ENCODE measurements at regions not wholly inside any gene's neighbourhood (a gene's known extent, or its start where the extent isn't known, plus 50 kb on each side); places are given as distances from the start of the nearest gene placed in this dataset.

DNA sequence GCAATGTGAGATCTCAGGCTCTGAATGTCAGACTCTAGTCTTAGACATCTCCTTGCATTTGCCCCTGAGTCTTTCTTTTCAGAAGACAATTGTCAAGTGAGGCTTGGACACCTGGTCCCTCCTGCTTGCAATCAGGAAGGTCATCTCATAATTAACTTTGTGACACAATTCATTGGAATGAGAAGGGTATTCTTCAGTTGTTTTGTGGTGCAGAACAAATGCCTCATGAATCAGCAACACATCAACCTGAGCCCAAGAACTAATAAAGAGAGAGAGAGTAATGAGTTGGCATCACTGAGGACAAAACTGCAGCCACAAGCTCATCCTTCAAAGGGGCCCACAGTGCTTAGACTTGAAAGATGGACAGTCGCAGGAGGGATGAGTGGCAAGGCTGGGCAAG lies 375.8 kb downstream of the INSC start:
- no peak for DNase-seq

DNA sequence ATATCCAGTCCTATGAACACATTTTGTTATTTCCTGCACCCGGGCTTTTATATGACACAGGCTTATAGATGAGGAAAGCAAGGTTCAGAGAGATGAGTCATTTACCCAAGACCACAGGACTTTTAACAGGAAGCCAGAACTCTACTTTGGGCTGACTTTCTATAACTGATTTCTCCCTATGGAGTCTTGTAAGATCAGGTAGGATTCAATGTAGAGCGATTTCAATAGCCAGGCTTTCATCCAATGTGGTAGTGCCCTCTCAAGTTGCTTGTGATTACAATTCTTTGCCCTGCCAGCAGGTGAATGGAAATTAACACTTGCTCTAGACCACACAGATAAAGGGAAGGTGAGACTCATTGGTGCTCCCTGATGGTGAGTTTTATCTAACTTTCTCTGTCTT lies 378.3 kb downstream of the INSC start:
- no peak for DNase-seq

DNA sequence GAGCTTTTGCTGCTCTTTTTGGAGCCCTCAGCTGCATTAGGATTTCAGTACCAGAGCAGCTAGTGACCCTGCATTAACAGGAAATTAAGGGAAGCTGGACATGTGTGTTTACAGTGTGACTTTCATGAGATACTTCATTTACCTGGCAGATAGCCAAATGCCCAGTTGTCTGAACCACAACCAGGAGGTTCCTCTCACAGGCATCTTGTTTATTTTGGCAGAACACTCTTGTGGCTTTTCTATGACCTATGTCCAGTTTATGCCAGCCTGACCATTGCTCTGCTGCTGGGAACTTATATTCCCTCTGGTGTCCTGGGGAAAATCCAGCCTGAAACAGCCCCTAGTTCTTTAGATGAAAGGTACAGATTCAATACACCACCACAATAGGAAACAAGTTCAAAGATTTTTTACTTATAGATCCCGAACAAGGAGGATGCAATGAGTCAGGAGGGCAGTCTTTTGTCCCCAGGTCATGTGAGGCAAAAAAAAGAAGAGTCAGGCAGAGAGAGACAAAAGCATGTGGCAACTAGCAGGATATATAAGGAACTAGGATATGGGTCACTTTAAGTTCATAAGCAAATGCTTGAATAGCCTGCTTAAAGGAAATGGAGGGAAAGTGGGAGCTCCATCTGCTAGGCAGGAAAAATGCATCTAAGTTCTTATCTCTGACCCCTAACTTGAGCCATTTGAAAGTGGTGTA lies 379.3 kb downstream of the INSC start:
- DNase-seq, result no peak

DNA sequence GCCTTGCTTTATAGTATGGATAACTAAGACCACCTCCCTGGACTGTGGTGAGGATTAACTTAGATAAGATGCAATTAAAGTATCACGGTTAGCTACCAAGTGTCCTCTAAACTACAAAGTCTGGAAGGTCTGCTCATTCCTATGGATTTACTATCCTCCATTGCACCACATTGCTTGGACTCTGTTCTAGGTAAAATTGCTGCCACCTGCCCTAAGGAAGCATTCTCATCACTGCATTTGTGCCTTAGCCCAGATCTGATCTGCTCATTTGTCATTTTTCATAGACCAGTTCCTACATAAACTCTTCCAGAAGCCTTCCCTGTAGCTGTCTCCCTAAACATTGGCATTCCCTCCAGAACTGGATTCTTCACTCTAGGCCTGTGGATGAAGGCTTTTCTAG lies 380.0 kb downstream of the INSC start:
- DNase-seq, result no peak

DNA sequence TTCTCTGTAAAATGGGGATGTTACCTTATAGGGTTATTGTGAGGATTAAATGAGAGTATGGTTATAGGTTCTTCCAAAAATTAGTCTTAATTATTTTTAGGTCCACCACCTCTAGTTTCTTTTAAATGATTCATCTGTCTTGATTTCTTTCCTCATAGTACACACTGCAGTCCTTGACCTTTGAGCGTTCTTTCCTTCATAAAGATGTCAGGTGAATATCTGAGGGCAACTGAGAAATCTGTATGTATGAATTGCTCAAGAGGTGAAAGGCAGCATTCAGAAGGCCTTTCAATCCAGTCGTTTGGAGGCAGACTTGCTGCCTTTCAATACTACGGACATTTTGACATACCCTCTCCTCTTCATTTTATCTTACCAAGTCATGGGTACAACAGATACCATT lies 380.7 kb downstream of the INSC start:
- DNase-seq, result no peak

DNA sequence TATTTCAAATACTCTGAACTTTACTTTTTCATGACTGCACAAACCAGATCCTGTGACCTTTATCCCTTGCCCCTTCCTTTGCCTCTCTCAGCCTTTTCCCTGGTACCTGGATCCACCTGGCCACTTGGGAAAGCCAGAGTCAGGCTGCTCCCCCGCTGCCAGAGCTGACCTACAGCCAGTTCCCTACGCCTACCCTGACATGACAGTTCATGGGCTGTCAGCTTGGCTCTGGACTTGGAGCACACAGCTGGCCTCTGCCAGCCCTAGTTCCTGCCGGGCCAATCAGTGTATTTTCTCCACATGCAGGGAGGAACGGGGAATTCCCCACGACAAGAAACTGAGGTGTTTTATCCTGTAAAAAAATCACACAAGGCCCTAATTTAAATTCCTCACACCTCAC lies 382.6 kb downstream of the INSC start:
- DNase-seq, result no peak

DNA sequence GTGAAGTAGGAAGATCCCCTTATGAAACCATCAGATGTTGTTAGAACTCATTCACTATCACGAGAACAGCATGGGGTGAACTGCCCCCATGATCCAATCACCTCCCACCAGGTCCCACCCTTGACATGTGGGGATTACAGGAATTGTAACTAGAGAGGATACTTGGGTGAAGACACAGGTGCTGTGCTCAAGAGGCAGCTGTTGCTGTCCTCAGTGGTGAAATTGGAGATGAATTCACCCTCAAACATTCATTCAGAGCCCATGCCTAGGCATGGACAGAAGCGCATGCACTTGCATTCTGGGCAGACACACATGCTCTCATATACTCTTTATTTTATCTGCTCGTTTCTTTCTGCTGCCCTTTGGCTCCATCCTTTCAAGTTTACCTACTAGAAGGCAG lies 385.0 kb downstream of the INSC start:
- DNase-seq, result no peak

DNA sequence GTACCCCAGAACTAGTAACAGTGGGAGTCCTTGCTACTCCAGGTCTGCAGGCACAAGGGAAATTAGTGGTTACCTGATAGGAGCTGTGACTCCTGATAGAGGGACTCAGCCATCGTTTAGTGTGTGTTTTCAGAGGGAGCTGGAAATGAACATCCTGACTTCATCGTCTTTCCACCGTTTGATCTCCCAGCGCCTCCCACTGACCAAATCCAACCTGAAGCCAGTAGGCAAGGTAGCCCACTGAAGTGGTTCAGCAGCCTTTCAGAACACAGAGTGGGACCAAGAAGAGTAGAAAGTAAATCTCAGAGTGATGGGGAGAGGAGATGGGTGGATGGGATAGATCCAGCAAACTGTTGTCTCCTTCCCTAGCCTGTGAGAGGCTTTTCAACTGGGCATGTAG lies 385.9 kb downstream of the INSC start:
- no peak for DNase-seq

DNA sequence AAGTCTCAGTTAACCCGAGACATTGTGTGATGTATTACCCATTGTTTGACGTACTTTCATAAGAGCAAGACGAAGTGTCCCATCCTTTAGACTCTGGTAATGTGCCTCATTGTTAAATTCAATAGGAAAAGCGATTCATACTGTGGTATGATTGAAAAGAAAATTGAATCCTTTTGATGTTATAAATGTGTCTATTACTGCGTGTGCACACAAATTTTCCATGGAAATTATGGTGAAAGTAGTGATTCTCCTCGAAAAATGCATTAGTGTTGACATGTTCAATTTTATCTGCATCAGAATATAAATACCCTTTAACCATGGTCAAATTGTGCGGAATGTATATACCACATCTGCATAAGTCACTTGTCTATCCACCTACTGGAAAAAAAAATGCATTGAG lies 386.8 kb downstream of the INSC start:
- no peak for DNase-seq

DNA sequence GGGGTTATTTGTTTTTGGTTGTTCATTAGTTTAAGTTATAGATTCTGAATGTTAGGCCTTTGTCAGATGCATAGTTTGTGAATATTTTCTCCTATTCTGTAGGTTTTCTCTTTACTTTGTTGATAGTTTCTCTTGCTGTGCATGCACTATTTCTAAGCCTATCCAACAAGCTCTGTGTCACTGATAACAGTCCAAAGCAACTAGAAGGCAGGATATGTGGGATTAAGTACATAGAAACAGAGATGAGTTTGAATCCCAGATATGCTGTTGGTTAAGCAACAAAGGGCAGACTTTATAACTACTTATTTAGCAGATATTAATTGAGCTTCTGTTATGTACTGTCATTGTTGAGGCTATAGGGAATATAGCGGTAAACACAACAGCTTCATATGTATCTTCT lies 390.4 kb downstream of the INSC start:
- DNase-seq, result no peak

DNA sequence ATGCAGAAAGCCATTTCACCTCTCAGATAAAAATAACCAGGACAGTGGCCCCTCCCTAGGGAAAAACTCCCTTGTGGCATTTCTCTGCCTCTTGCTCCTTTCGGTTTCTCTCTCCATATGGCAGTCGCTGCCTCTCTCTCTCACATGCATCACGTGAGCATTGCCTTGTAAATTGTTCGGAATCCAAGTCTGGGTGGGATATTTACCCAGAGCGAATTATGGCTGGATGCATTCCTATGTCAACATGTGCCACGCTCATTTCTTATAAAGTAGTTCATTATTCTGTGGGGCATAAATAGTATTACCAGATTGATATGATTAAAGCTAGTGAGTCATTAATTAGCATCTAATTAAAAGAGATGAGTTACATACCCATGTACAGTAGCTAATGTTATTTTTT lies 392.9 kb downstream of the INSC start:
- no peak for DNase-seq

DNA sequence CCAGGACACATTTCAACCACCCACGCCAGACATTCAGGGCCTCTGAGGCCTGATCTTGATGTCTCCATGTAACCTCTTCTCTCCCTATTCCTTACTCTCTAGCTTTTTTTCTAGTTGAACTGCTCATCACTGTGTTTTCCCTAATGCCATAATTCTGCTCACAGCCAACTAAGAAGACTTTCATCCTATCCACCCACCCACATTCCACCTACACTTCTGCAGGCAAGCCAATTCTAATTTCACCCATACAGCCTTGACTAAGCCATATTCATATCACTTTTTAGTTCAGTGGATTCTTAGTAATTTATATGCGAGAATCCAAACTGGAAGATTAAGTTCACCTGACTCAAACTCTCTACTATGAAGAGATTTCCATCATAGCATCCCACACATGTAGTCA lies 394.4 kb downstream of the INSC start:
- no peak for DNase-seq

DNA sequence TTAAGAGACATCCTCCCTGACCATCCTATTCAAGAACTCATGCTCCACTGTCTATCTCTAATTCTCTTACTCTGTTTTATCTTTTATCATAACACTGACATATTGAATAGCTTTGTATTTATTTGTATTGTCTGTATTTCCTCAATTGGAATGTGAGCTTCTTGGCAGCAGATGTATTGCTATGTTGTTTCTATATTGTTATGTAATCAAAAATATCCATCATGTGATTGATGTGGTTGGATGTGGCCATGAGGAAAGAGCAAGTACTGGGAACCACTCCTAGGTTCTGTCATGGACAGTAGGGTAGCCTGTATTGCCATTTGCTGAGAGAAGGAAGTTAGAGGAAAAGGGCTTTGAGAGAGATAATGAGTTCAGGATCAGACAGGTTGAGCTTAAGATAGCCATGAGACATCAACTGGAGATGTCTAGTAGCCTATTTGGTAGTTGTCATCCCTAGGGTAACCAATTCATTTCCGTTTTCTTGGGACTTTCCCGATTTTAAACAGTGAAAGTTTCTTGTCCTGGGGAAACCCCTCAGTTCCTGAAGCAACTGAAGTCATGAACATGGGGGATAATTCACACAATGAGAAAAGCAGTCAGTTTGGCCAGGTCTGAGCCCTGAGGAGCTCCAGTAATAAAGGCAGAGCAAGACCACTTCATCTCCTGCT lies 404.5 kb downstream of the INSC start:
- DNase-seq, result no peak

DNA sequence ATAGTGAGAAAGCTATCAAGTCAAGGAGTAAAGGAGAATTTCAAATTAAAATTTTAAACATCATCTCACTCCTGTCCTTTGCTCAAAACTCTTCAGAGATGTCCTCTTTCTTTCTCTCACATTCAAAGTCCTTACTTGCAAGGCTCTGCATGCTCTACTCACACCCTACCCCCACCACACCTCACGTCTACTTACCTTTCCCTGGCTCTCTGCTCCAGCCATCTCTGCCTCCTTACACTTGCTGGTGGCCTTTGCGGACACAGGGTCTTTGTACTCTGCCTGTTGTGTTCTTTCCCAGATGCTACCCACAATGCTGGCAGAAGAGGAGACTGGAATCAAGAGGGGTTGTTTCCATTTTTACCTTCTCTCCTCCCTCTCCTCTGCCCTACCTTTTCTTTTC lies 405.2 kb downstream of the INSC start:
- DNase-seq, result no peak

DNA sequence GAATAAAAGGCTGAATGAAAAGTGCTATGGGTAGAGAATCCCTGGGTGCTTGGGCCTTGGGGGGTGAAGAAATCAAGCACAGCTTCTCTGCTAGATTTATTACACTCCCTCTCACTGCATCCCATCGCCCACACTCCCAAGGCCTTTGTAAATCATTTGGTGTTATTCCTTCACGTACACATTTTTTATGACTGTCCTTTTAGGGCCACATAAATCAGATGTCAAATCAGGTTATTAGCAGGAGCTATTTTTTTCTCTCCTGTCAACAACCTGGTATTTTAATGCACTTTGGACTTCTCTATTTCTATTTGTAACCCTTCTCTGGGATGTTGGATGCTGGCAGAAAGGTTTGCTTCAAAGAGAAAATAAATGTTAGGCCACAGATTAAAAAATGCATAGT lies 408.8 kb downstream of the INSC start:
- no peak for DNase-seq

DNA sequence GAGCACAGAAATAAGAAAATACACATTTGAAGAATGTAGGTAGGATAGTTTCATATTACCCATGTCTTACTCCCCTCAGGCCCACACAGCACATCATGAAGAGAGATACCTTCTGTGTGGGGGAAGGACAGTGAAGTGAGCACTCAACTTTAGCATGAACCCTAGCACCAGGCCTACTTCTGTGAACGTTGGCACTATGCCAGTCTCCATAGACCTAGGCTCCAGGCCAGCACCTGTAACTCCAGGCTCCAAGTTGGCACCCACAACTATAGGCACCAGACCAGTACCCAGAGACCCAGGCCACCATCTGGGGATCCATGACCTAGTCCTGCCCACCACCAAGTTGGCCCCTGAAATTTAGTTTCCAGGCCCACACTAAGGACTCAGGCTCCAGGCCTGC lies 410.9 kb downstream of the INSC start:
- no peak for DNase-seq

DNA sequence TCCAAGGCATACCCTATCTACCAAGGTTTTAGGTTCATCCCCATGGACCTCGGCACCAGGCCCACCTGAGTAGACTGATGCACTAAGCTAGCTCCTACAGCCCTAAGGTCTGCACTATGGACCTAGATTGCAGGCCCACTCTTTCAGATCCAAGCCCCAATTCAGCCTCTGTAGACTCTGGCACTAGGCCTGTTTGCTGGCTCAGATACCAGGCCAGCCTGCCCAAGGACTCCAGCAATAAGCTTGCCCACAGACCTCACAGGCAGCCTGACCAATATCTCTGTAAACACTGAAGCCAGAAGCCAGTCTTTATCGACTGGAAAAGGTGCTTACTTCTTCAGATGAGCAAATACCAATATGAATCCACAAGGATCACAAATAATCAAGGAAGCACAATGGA lies 411.3 kb downstream of the INSC start:
- DNase-seq, result no peak

DNA sequence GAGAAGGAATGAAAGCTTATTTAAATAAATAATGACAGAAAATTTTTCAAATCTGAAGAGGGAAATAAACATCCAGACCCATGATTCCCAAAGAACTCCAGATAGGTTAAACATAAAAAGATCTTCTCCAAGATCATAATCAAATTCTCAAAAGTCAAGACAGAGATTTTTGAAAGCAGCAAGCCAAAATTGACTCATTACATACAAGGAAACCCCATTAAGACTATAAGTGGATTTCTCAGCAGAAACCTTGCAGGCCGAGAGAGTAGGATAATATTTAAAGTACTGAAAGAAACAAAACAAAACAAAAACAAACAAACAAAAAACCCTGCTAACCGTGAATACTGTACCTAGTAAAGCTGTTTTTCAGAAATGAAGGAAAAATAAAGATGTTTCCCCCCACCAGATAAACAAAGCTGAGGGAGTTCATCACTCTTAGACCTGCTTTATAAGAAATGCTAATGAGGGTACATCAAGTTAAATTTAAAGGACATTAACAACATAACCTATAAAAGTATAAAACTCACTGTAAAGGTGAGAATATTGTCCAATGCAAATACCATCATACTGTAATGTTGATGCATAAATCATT lies 412.2 kb downstream of the INSC start:
- no peak for DNase-seq

DNA sequence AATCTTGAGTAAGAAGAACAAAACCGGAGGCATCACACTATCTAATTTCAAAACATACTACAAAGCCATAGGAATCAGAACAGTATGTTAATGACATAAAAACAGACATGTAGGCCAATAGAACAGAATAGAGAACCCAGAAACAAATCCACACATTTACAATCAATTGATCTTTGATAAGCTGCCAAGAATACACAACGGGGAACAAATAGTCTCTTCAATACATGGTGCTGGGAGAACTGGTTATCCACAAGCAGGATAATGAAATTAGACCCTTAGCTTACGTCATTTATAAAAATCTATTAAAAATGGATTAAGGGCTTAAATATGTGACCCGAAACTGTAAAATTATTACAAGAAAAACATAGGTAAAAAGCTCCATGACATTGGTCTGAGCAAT lies 417.7 kb downstream of the INSC start:
- no peak for DNase-seq

DNA sequence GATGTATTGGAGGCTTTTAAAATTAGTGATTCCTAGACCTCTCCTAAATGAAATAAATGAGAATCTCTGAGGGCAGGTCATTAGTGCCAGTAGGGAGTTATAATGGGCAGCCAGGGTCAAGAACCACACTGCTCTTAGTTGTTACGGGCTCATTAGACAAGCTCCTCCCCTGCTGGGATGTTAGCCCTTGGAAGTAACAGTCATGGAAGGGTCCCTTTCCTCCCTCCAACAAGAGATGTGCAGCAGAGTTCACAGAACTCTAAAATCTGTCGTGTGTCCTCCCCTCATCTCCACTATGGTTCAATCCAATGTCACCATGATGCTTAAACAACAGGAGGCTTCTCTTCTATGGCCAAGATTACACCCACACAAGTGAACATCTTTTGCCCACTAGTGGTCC lies 419.5 kb downstream of the INSC start:
- no peak for DNase-seq

DNA sequence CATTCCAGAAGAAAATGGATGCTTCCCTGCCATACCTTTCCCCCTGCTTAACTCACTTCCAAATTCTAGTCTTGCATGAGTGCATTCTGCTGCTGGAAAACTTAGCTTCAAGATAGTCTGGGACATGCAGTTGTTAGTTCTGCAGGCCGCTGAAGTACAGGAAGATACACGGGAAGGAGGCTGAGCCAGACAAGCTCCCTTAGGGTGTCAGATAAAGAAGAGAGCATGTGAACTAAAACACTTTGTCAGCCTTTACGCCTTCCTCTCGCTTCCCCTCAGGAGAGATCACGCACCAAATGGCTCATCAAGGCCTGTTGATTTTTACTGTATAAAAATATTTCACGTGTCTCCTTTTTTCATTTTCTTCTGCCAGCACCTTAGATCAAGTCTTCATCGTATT lies 420.7 kb downstream of the INSC start:
- no peak for DNase-seq

DNA sequence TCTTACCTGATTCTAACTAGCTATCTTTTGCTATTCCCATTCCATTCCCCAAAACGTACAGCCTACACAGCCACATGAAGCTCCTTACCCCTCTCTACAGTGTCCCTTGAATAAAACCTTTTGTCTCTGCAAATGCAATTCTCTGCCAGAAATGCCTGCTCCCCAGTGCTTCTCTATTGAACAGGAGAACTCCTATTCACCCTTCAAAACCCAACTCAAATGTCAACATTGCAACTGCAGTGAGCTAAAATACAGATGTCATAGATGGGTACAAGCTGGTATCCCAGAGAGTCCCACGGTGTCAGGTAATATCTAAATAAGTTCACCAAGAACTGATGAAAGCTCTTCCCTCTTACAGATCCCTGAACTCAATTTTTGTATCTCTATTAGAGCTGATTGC lies 421.7 kb downstream of the INSC start:
- no peak for DNase-seq

DNA sequence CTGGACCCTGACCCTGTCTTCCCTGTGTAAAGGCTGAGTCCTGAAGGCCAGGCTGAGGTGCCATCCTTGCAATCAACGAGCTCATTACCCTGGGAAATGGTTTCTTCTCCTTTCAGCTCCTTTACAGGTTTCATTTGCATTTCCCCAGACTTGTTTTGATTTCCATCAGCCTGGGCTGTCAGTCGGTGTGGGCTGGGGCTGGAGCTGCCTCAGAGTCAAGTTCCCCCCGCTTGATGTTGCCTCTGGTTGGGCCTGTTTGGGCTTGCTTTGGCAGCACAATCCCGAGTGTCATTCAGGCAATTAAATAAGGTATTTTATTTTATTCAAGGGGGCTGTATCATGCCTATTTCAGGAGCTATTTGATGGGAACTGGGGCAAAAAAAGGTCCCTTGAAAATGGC lies 424.9 kb downstream of the INSC start:
- DNase-seq, result no peak

DNA sequence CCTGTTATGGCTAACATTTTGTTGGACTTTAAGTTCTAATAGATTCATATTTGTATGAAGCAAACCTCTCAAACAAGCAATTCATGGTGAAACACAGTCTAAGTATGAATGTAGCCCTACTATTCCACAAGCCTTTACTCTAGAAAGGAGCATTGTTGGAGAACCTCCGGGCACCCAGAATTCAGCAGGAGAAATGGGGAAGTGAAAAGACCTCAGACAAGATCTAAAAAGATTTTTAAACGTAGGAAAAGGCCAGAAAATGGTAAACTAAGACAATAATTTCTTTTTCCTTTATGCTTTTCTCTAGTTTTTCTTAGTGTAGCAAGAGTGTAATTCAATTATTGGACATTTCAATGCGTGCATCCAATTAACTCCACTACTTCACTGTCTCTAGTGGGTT lies 426.4 kb downstream of the INSC start:
- DNase-seq, result no peak

DNA sequence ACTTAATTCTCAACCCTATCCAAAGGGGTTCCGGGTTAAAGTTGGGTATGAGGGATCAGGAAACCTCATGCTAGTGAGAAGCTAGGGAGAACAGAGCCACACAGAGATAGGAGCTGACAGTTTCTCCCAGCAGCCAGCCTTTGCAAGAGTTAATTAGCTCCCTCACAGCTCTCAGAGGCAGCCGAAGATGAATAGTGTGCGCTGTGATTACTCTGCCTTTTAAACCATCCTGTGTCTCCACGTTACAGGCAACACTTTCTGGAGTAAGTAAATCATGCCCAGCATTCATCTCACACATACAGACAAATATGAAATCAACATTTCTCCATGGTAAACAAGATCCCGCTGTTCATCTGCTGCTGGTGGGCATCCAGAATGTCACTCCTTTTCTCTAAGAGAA lies 429.6 kb downstream of the INSC start:
- no peak for DNase-seq
